ENCODE measurements at regions not wholly inside any gene's neighbourhood (a gene's known extent, or its start where the extent isn't known, plus 50 kb on each side); places are given as distances from the start of the nearest gene placed in this dataset.
"Not testable (repeated sequence)": the region's sequence is repeated elsewhere in the genome, so short reads cannot be mapped to it uniquely, and the experiment has no call there.

GRCh38 chr4:91653067-91653466 lies 650.7 kb upstream of the GRID2 start:
- TF ChIP-seq CTCF (IDR thresholded peaks at IDR 0.05; ENCODE audit: insufficient read depth, low read depth, low read length), result no peak
- DNase-seq (ENCODE audit: low read depth), result no peak
- no peak overlapping the region for H3K4me3 ChIP-seq (ENCODE audit: low read depth, low read length)

- no peak for TF ChIP-seq CTCF (IDR thresholded peaks at IDR 0.05; ENCODE audit: insufficient read depth, low read depth, low read length)
Observed at GRCh38 chr4:91681091-91681490, 622.7 kb upstream of the GRID2 start.

GRCh38 chr4:91681544-91681943 lies 622.2 kb upstream of the GRID2 start:
- no peak overlapping the region for H3K4me3 ChIP-seq (ENCODE audit: low read depth, low read length)
- DNase-seq (ENCODE audit: low read depth), result no peak
- TF ChIP-seq CTCF (IDR thresholded peaks at IDR 0.05; ENCODE audit: insufficient read depth, low read depth, low read length), result no peak

More at GRCh38 chr4:91681091-91681490, 622.7 kb upstream of the GRID2 start:
- H3K4me3 ChIP-seq (ENCODE audit: low read depth, low read length), result no peak overlapping the region
- no peak for DNase-seq (ENCODE audit: low read depth)

GRCh38 chr4:91684955-91685354 lies 618.8 kb upstream of the GRID2 start:
- DNase-seq (ENCODE audit: low read depth), result no peak
- TF ChIP-seq CTCF (IDR thresholded peaks at IDR 0.05; ENCODE audit: insufficient read depth, low read depth, low read length), result no peak

GRCh38 chr4:91688413-91688812 lies 615.4 kb upstream of the GRID2 start:
- DNase-seq (ENCODE audit: low read depth), result no peak
- H3K4me3 ChIP-seq (ENCODE audit: low read depth, low read length), result no peak overlapping the region
- no peak for TF ChIP-seq CTCF (IDR thresholded peaks at IDR 0.05; ENCODE audit: insufficient read depth, low read depth, low read length)

More at GRCh38 chr4:91684955-91685354, 618.8 kb upstream of the GRID2 start:
- H3K4me3 ChIP-seq (ENCODE audit: low read depth, low read length), result no peak overlapping the region

- H3K4me3 ChIP-seq (ENCODE audit: low read depth, low read length); DNase-seq (ENCODE audit: low read depth): not testable (repeated sequence)
Observed at GRCh38 chr4:91699691-91700090, 604.1 kb upstream of the GRID2 start.

GRCh38 chr4:91729851-91730250 lies 573.9 kb upstream of the GRID2 start:
- no peak overlapping the region for H3K4me3 ChIP-seq (ENCODE audit: low read depth, low read length)
- no peak for DNase-seq (ENCODE audit: low read depth)
- TF ChIP-seq CTCF (IDR thresholded peaks at IDR 0.05; ENCODE audit: insufficient read depth, low read depth, low read length), result no peak
